ENCODE measurements at regions not wholly inside any gene's neighbourhood (a gene's known extent, or its start where the extent isn't known, plus 50 kb on each side); places are given as distances from the start of the nearest gene placed in this dataset.

DNA sequence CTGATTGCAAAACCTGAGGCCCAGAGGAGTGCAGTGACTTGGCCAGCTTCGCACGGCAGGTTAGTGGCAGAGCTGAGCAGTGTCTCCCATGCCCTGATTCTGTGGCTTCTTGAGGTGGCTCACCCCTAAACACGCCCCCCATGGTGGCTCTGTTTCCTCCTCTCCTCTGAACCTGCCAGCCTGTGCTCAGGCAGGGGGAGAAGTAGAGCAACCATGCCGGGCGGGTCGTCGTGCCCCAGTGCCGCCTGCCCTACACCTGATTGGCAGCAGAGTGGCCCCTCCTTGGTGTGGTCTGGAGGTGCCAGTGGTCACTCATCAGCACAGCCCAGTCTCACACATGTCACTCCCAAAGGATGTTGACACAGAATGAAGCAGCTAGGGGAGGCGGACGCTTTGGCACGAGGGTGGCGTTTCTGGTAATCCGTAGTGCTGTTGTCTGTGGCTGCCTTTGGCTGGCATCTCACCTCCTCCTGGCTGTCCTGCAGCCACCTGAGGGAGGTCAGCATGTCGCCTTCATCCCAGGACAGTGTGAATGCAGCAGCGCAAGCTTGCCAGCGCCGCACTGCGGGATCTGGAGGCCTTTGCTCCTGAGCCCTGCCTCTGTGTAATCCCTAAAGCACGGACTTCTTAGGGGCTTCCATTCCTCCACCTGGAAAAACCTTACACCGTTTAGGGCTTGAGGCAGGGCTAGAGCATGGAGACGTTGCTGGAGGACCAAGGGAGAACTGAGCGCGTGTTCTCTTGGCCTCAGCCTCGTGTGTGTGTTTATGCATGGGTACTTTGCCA, 294.7 kb downstream of the SEC14L1 start:
- FAIRE-seq (no peak), DNase-seq (ENCODE audit: insufficient read length, low spot score) (no peak)
- no peak for TF ChIP-seq POLR2A (IDR thresholded peaks at IDR 0.05; ENCODE audit: low read depth, low read length)

- DNase-seq (ENCODE audit: insufficient read length, low spot score) (no peak), FAIRE-seq (no peak)
- TF ChIP-seq POLR2A (IDR thresholded peaks at IDR 0.05; ENCODE audit: low read depth, low read length): no peak
These were observed 295.3 kb downstream of the SEC14L1 start for GRCh38 chr17:77436058-77436442.

GRCh38 chr17:77436481-77436880, 295.7 kb downstream of the SEC14L1 start:
- no peak for TF ChIP-seq POLR2A (IDR thresholded peaks at IDR 0.05; ENCODE audit: low read depth, low read length)
- FAIRE-seq (no peak), DNase-seq (ENCODE audit: insufficient read length, low spot score) (no peak)

GRCh38 chr17:77437017-77437416, 296.2 kb downstream of the SEC14L1 start:
- 0 out of 2 replicates have a peak, but pooled peaks have one; percentile 14 for TF ChIP-seq POLR2A (IDR thresholded peaks at IDR 0.05; ENCODE audit: low read depth, low read length)
- FAIRE-seq (no peak), DNase-seq (ENCODE audit: insufficient read length, low spot score) (no peak)

- no peak for TF ChIP-seq POLR2A (IDR thresholded peaks at IDR 0.05; ENCODE audit: low read depth, low read length)
- FAIRE-seq (no peak), DNase-seq (ENCODE audit: insufficient read length, low spot score) (no peak)
These were observed 297.0 kb downstream of the SEC14L1 start for GRCh38 chr17:77437747-77438146.

DNA sequence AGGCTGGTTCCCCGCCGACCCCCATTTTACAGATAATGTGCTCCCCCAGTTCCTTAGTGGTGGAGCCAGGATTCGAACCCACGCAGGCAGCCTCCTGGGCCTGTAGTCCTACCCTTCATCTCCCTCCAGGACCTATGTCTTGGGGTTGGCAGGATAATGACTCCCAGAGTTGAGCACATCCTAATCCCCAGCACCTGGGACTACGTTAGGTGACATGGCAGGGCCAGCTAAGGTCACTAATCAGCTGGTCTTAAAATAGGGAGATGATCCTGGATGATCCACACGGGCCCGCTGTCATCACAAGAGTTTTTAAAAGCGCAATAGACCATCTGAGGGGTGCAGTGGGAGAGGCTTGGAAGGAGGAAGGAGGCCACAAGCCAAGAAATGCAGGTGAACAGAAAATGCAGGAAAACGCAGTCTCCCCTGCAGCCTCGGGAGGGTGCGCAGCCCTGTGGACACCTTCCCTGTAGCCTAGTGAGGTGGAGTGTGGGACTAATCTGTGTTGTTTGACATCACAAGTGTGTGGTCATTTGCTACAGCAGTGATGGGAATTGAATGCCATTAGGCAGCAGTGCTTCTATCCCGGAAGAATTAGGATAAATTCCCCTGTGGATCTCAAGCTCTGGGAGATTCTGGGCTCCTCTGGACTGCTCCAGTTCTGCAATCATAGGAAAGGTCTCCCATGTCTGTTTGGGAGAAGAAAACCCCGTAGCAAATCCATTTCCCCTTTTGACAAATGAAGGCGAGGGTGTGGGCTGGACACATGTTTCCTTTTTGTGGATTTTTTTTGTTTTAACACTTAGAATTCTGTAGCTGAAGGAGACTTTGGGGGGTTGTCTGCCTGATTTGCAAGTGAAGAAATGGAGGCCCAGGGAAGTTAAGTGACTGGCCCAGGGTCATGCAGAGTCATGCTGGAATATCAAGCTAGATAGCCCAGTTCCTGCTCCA, 297.7 kb downstream of the SEC14L1 start:
- no peak for TF ChIP-seq POLR2A (IDR thresholded peaks at IDR 0.05; ENCODE audit: low read depth, low read length)
- no peak for DNase-seq (ENCODE audit: insufficient read length, low spot score)
- FAIRE-seq: no peak

DNA sequence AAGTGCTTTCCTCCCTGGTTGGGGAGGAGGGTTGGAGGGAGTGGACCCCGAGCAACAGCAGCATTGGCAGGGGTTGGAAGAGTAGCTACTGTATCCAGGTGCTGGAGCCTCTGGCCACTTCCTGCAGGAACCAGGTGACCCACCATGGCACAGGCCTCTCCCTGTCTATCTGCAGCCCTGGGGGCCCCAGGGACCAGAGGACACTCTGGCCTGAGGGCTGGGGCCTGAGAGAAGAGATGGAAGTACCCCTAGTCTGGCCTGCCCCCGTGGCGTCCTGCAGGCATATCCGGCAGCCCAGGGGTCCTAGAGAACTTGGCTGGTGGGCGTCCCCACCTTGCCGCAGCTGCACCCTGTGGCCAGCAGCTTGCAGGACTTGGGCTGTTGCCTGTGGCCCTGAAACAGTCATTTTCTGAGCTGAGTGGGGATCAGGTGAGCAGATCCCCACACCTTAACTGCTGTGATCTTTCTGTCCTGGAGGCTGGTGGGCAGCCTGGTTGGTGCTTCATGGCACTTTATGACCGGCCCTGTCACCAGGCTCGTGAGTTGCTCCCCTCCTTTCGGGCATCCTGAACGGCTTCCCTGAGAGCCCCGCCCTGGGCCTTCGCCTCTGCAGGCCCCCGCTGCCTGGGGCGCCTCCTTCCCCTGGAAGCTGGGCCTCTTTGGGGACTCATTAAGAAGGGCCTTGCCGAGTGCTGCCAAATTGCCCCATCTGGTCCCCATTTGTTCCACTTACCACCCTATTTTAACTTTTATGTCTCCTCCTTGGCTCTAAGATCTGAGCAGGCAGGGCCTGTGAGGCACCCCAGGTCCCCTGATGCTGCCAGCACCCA, 298.6 kb downstream of the SEC14L1 start:
- DNase-seq (ENCODE audit: insufficient read length, low spot score) (no peak), FAIRE-seq (no peak)
- no peak for TF ChIP-seq POLR2A (IDR thresholded peaks at IDR 0.05; ENCODE audit: low read depth, low read length)

GRCh38 chr17:77440560-77440981, 299.8 kb downstream of the SEC14L1 start:
- no peak for FAIRE-seq
- TF ChIP-seq POLR2A (IDR thresholded peaks at IDR 0.05; ENCODE audit: low read depth, low read length): no peak
- DNase-seq (ENCODE audit: insufficient read length, low spot score): no peak

DNA sequence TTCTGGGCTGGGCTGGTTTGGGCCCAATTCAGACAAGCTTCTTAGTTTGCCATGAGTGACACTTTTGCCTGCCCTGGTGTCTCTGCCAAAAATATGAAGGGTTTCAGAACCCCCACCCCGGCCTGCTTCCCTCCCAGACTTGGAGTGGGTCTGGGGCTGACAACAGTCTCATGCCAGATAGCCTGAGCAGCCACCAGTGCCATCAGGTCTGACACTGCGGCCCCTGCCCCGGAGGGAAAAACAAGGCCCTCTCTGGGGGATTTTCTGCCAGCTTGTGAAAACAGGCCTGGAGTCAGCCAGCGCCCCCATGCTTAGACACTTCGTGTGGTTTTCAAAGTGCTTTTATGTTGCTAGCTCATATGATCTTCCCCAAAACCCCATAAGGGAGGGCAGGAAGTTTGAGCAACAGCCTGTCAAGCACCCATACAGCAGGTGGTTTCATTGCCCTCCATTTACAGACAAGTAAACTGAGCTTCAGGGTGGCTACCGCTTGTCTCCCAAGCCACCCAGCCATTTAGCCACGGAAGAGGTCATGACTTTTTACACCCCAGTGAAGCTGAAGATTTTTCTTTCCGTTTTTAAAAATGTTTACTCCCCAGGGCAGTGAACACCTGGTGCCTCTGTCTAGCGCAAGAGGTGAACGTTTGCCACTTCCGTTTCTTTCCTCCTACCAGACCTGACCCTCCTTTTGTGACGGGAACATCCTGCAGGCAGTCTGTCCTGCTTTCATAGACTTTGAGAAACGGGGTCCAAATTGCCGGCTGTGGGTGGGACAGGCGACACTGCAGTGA, 300.6 kb downstream of the SEC14L1 start:
- DNase-seq (ENCODE audit: insufficient read length, low spot score) (no peak), FAIRE-seq (no peak)
- TF ChIP-seq POLR2A (IDR thresholded peaks at IDR 0.05; ENCODE audit: low read depth, low read length): no peak

- TF ChIP-seq POLR2A (IDR thresholded peaks at IDR 0.05; ENCODE audit: low read depth, low read length): no peak
- no peak for FAIRE-seq
- no peak for DNase-seq (ENCODE audit: insufficient read length, low spot score)
These were observed 301.2 kb downstream of the SEC14L1 start for GRCh38 chr17:77441940-77442339.

DNA sequence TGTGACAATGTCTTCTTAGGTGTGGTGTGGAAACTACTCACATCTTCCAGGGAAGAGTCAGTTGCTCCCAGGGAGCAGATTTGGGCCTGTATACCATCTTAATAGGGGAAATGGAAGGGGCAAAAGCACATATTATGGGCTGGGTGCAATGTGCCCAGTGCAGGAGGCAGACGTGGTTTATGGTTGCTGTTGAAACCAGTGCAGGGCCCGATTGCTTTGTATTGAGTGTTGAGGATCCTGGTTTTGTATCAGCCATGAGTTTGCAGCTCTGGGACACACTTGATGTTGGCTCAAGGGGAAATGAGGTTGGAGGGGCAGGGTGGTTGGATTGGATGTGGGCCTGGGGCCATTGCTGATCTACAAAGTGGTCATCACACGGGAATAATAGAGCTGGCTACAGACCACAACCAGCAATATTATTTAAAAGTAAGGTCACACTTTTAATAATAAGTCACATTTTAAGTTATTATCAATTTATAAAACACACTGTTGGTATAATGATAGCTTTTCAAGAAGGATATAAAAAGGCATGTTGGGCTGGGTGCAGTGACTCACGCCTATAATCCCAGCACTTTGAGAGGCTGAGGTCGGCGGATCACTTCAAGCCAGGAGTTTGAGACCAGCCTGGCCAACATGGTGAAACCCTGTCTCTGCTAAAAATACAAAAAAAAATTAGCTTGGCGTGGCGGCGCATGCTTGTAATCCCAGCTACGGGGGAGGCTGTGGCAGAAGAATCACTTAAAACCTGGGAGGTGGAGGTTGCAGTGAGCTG, 302.4 kb downstream of the SEC14L1 start:
- FAIRE-seq: no peak
- no peak for TF ChIP-seq POLR2A (IDR thresholded peaks at IDR 0.05; ENCODE audit: low read depth, low read length)

GRCh38 chr17:77443748-77444260, 303.0 kb downstream of the SEC14L1 start:
- DNase-seq (ENCODE audit: insufficient read length, low spot score): no peak
- FAIRE-seq: no peak
- no peak for TF ChIP-seq POLR2A (IDR thresholded peaks at IDR 0.05; ENCODE audit: low read depth, low read length)

More for the DNA sequence above, 302.4 kb downstream of the SEC14L1 start:
- no peak for DNase-seq (ENCODE audit: insufficient read length, low spot score)
